ENCODE measurements at regions not wholly inside any gene's neighbourhood (a gene's known extent, or its start where the extent isn't known, plus 50 kb on each side); places are given as distances from the start of the nearest gene placed in this dataset.
A peak's percentile ranks its signal among the peaks of the same experiment; 100 is the strongest.

DNA sequence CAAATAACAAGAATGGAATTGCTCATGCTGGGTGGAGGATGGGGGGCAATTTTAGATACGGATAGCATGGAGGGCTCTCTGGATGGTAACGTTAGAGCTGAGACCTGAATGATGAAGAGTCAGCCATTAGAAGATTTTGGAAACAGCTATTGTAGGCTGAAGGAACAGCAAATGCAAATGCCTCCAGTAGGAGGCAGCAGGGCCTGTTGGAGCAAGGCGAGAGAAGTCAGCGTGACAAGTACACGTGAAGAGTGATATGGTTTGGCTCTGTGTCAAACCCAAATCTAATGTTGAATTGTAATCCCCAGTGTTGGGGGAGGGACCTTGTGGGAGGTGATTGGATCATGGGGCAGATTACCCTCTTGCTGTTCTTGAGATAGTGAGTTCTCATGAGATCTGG is 59.3 kb upstream of the SOD3 start:
- H3K27me3 ChIP-seq (ENCODE audit: control insufficient read depth in 1 of 2, insufficient read depth in 2 of 2, low read length in 2 of 2), result no peaks in the 10 kb centered on the region
- H3K36me3 ChIP-seq (ENCODE audit: control insufficient read depth in 2 of 2, insufficient read depth in 2 of 2, low read length in 2 of 2), result no peaks in the 10 kb centered on the region
- H3K27ac ChIP-seq (ENCODE audit: low read length), result no peak overlapping the region

GRCh38 chr4:24741910-24742309 is 53.5 kb upstream of the SOD3 start:
- Histone ChIP-seq H3K27ac (ENCODE audit: low read length) (no peak overlapping the region), H3K4me3 (ENCODE audit: low read length in 2 of 2) (no peak overlapping the region), H3K36me3 (ENCODE audit: control insufficient read depth in 2 of 2, insufficient read depth in 2 of 2, low read length in 2 of 2) (no peaks in the 10 kb centered on the region), H3K4me1 (ENCODE audit: control insufficient read depth, insufficient read depth, low read length) (peaks cover 9% of the 10 kb centered on the region), H3K9ac (ENCODE audit: low read length in 2 of 2) (no peak overlapping the region), H3K27me3 (ENCODE audit: control insufficient read depth in 1 of 2, insufficient read depth in 2 of 2, low read length in 2 of 2) (no peaks in the 10 kb centered on the region), H3K9me3 (ENCODE audit: control insufficient read depth in 2 of 2, low read length in 2 of 2) (no peaks in the 10 kb centered on the region)

More for the DNA sequence above, 59.3 kb upstream of the SOD3 start:
- Histone ChIP-seq H3K4me3 (ENCODE audit: low read length in 2 of 2) (no peak overlapping the region), H3K4me1 (ENCODE audit: control insufficient read depth, insufficient read depth, low read length) (peaks cover 6% of the 10 kb centered on the region), H3K9ac (ENCODE audit: low read length in 2 of 2) (no peak overlapping the region), H3K9me3 (ENCODE audit: control insufficient read depth in 2 of 2, low read length in 2 of 2) (no peaks in the 10 kb centered on the region)

GRCh38 chr4:24742335-24742734 is 53.0 kb upstream of the SOD3 start:
- H3K4me1 ChIP-seq (ENCODE audit: control insufficient read depth, insufficient read depth, low read length), result peaks cover 9% of the 10 kb centered on the region
- no peak overlapping the region for H3K4me3 ChIP-seq (ENCODE audit: low read length in 2 of 2)
- H3K9ac ChIP-seq (ENCODE audit: low read length in 2 of 2), result no peak overlapping the region
- H3K9me3 ChIP-seq (ENCODE audit: control insufficient read depth in 2 of 2, low read length in 2 of 2), result no peaks in the 10 kb centered on the region
- H3K27ac ChIP-seq (ENCODE audit: low read length), result no peak overlapping the region
- no peaks in the 10 kb centered on the region for H3K36me3 ChIP-seq (ENCODE audit: control insufficient read depth in 2 of 2, insufficient read depth in 2 of 2, low read length in 2 of 2)
- H3K27me3 ChIP-seq (ENCODE audit: control insufficient read depth in 1 of 2, insufficient read depth in 2 of 2, low read length in 2 of 2), result no peaks in the 10 kb centered on the region

- Histone ChIP-seq H3K4me1 (ENCODE audit: control insufficient read depth, insufficient read depth, low read length) (peaks cover 9% of the 10 kb centered on the region), H3K9ac (ENCODE audit: low read length in 2 of 2) (no peak overlapping the region), H3K36me3 (ENCODE audit: control insufficient read depth in 2 of 2, insufficient read depth in 2 of 2, low read length in 2 of 2) (no peaks in the 10 kb centered on the region), H3K27me3 (ENCODE audit: control insufficient read depth in 1 of 2, insufficient read depth in 2 of 2, low read length in 2 of 2) (no peaks in the 10 kb centered on the region), H3K4me3 (ENCODE audit: low read length in 2 of 2) (no peak overlapping the region), H3K27ac (ENCODE audit: low read length) (no peak overlapping the region), H3K9me3 (ENCODE audit: control insufficient read depth in 2 of 2, low read length in 2 of 2) (no peaks in the 10 kb centered on the region)
Measured at GRCh38 chr4:24742773-24743172, 52.6 kb upstream of the SOD3 start.

DNA sequence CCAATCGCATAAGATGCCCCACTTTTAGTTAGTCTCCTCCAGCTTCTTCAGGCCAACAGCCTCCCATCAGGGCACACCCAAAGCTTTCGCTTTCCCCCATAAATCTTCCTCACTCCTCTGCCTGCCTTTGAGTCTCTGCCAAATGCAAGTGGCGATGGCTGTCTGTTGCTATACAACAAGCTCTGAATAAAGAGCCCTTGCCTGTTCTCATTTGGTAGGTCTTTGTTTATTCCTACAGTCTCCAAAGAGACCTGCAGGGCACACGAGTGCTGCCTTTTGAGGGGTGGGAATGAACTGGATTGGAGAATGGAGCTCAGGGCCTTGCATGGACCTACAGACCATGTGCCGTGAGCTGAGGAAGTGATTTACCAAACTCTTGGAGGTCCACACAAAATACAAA is 52.2 kb upstream of the SOD3 start:
- Histone ChIP-seq H3K4me1 (ENCODE audit: control insufficient read depth, insufficient read depth, low read length) (peaks cover 9% of the 10 kb centered on the region), H3K9me3 (ENCODE audit: control insufficient read depth in 2 of 2, low read length in 2 of 2) (no peaks in the 10 kb centered on the region), H3K27ac (ENCODE audit: low read length) (no peak overlapping the region), H3K27me3 (ENCODE audit: control insufficient read depth in 1 of 2, insufficient read depth in 2 of 2, low read length in 2 of 2) (no peaks in the 10 kb centered on the region), H3K36me3 (ENCODE audit: control insufficient read depth in 2 of 2, insufficient read depth in 2 of 2, low read length in 2 of 2) (no peaks in the 10 kb centered on the region), H3K4me3 (ENCODE audit: low read length in 2 of 2) (no peak overlapping the region), H3K9ac (ENCODE audit: low read length in 2 of 2) (no peak overlapping the region)

- H3K4me3 ChIP-seq (ENCODE audit: low read length in 2 of 2), result no peak overlapping the region
- peaks cover 9% of the 10 kb centered on the region for H3K4me1 ChIP-seq (ENCODE audit: control insufficient read depth, insufficient read depth, low read length)
- no peak overlapping the region for H3K9ac ChIP-seq (ENCODE audit: low read length in 2 of 2)
- H3K36me3 ChIP-seq (ENCODE audit: control insufficient read depth in 2 of 2, insufficient read depth in 2 of 2, low read length in 2 of 2), result no peaks in the 10 kb centered on the region
- H3K27me3 ChIP-seq (ENCODE audit: control insufficient read depth in 1 of 2, insufficient read depth in 2 of 2, low read length in 2 of 2), result no peaks in the 10 kb centered on the region
- no peak overlapping the region for H3K27ac ChIP-seq (ENCODE audit: low read length)
- no peaks in the 10 kb centered on the region for H3K9me3 ChIP-seq (ENCODE audit: control insufficient read depth in 2 of 2, low read length in 2 of 2)
Measured at GRCh38 chr4:24743927-24744326, 51.4 kb upstream of the SOD3 start.

DNA sequence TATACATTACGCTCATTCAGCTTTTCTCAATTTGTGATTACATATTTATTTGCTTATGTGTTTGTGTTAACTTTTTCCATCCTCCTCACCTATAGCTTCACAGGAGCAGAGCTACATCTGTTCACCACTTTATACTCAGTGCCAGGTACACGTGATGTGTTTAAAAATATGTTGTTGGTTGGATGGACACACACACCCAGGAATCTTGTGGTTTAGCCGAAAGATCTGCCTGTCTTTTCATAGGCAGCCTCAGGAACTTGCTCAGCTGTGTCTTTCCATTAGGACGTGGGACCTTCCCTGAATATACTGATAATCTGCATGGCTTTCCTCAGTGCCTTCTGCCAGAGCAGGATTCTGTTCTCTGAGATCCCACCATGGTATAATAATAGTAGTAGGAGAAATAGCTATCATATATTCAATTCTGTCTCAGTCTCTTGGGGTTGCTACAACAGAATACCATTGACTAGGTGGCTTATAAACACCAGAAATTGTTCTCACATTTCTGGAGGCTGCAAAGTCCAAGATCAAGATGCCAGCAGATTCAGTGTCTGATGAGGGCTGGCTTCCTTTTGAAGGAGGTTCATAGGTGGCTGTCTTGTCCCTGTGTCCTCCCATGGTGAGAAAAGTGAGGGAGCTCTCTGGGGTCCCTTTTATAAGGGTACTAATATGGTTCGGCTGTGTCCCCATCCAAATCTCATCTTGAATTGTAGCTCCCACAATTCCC is 50.0 kb upstream of the SOD3 start:
- no peak overlapping the region for H3K4me3 ChIP-seq (ENCODE audit: low read length in 2 of 2)
- H3K9ac ChIP-seq (ENCODE audit: low read length in 2 of 2), result no peak overlapping the region
- H3K27ac ChIP-seq (ENCODE audit: low read length), result peak overlapping the region; percentile 11
- H3K9me3 ChIP-seq (ENCODE audit: control insufficient read depth in 2 of 2, low read length in 2 of 2), result no peaks in the 10 kb centered on the region
- H3K36me3 ChIP-seq (ENCODE audit: control insufficient read depth in 2 of 2, insufficient read depth in 2 of 2, low read length in 2 of 2), result no peaks in the 10 kb centered on the region
- H3K4me1 ChIP-seq (ENCODE audit: control insufficient read depth, insufficient read depth, low read length), result peaks cover 9% of the 10 kb centered on the region
- no peaks in the 10 kb centered on the region for H3K27me3 ChIP-seq (ENCODE audit: control insufficient read depth in 1 of 2, insufficient read depth in 2 of 2, low read length in 2 of 2)

Measured in stomach smooth muscle (tissue), 2 donors.